Hypothalamus (tissue), 51 donors: ENCODE measurements at regions not wholly inside any gene's neighbourhood (a gene's known extent, or its start where the extent isn't known, plus 50 kb on each side); places are given as distances from the start of the nearest gene placed in this dataset.
A peak's percentile ranks its signal among the peaks of the same experiment; 100 is the strongest.
"Not testable (repeated sequence)": the region's sequence is repeated elsewhere in the genome, so short reads cannot be mapped to it uniquely, and the experiment has no call there.

ENCODE experiments used
- DNase-seq, 51 donors: peaks; one replicate each; lab custom pipeline; 2025; lab: John Stamatoyannopoulos, UW

- no peak for DNase-seq
Measured at GRCh38 chr15:100733101-100733842, 130.9 kb downstream of the ASB7 start.

DNA sequence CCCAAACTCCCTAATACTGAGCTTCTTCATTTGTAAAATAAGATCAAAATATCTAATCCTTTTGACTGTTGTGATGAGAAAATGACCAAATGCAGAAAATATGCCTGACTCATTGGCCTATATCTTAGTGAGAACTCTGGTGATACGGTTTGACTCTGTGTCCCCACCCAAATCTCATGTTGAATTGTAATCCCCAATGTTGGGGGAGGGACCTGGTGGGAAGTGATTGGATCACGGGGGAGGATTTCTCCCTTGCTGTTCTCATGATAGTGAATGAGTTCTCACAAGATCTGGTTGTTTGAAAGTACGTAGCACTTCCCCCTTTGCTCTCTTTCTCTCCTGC lies 131.4 kb downstream of the ASB7 start:
- not testable (repeated sequence) for DNase-seq

GRCh38 chr15:100734586-100734985 lies 132.2 kb downstream of the ASB7 start:
- DNase-seq = no peak

DNA sequence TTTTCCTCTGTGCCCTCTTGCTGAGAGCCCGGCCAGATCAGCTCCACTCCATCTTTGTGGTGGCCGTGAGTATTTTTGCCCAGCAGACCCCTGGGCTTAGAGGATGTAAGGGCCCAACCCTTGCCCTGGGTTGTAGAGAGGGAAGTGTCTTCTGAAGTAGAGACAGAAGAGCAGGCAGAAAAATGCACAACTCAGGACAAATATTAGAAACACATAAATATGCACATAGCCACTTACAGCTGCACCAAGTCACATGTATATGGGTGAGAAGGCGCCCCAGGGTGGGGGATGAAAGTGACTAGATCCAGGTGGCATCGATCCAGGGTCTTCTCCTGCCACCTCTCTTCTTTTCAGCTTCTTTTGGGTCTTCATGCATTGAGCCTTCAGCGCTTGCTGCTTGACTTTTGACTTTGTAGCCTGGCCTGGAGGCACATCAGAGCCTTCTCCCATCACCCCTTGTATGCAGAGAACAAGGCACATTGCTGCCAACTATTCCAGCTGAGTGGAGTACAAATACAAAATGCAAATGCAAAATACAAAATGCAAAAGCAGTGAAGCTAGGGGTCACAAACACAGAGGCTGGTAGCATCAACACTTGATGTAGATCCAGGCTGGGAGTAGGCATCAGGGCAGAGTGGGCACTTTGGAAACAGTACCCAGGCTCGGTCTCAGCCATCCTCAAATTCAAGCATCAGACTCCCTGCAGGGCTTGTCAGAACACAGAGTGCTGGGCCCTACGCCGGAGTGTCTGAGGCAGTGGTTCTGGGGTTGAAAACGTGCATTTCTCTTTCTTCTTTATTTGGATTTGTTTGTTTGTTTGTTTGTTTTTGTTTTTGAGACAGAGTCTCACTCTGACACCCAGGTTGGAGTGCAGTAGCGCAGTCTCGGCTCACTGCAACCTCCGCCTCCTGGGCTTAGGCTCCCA lies 133.0 kb downstream of the ASB7 start:
- no peak for DNase-seq

- DNase-seq = no peak
Measured at GRCh38 chr15:100737214-100737613, 134.8 kb downstream of the ASB7 start.

DNA sequence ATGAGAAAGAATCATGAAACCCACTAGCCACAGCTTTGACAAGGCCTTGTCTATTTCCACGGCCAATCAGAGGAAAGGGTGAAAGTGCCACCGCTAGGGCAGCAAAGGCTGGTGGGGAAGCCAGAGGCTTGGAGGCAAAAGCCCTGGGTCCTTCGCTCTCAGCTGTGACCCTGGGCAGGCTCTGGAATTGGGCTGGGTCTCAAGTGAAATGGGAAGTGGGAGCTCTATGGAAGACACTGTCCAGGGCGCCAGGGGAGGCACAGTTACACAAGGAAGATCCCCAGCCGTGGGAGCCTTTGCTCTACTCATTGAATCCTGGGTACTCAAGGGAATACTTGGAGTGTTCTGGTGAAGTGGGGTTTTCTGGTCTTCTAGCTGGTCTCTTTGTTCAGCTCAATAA lies 136.2 kb downstream of the ASB7 start:
- no peak for DNase-seq

DNA sequence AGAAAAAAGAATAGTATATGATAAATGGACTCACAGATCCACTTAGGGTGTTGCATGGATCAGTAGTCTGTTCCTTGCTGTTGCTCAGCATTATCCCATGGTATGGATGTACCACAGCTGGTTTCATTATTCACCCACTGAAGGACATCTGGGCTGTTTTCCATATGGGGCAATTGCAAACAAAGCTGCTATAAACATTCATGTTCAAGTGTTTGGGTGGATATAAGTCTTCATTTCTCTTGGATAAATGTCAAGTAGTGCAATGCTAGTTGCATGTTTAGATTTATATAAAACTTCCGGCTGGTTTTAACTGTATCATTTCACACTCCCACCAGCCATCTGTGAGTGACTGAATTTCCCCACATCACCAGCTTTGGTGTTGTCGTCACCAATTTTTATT lies 137.7 kb downstream of the ASB7 start:
- no peak for DNase-seq

GRCh38 chr15:100751585-100751984 lies 128.0 kb upstream of the ALDH1A3 start:
- DNase-seq = no peak

DNA sequence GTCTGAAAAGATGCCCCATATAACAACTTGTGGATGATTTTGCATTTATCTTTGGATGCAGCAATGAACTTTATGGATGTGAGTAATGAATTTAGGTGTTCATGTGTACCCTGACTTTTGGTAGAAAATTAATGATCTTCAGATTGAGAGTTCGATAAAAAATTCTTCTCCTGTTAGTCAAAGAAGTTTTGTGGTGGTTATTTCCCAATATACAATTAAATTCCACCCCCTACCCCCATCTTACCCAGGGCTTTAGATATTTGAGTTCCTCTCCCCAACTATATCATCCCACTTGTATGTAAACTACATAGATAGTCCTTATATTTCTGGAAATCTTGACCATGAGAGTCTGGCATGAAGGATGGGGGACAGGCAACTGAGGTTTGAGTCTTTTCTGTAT lies 126.1 kb upstream of the ALDH1A3 start:
- no peak for DNase-seq

DNA sequence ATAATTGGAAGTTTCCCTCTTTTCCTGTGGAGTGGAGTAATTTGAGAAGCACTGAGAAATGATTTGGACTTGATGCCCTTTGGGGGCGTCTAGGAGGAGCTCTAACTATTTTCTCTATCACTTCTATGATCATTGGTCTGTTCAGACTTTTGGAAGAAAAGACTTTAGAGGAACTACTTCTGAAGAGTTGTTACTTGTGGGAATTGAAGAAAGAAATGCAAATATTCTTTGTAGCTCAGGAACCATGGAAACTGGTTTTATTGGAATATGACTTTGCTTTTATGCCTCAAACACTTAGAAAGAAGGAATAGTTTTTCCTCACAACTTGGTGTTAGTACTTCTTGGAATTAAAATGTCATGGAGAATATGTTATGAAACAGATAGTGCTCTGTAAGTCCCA lies 122.0 kb upstream of the ALDH1A3 start:
- no peak for DNase-seq

DNA sequence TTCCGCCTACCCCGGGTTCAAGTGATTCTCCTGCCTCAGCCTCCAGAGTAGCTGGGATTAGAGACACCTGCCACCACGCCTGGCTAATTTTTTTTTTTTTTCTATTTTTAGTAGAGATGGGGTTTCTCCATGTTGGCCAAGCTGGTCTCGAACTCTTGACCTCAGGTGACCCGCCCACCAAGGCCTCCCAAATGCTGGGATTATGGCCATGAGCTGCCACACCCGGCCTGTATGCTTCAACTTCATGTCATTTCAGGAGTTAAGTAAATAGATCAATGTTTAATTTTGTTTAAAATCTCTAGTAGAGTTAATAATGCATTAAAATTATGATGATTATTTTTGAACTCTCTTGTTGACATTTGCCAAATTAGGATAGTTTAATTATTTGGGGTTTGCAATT lies 121.1 kb upstream of the ALDH1A3 start:
- DNase-seq = no peak

DNA sequence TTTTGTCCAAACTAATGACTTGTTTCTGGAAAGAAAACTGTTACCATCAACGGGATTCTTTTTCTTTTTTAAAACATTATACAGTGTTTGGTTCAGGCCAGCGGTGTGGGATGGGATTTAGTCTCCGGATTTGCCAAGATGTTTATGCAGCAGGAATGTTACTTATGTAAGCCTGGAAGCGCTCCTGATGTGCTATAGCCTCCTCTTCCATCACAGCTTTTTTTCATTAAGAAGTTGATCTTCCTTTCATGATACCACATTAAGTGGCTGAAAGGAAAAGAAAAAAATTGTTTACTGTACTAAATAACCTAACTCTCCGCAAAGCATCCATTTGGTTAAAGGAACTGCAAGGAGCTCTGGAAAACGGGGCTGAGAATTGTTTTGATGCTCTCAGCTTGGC lies 120.5 kb upstream of the ALDH1A3 start:
- no peak for DNase-seq

- no peak for DNase-seq
Measured at GRCh38 chr15:100759698-100760356, 119.8 kb upstream of the ALDH1A3 start.

- DNase-seq = no peak
Measured at GRCh38 chr15:100760357-100760903, 119.2 kb upstream of the ALDH1A3 start.

- peak in 1 of 51 donors; percentile 8 for DNase-seq
Measured at GRCh38 chr15:100761290-100761935, 118.2 kb upstream of the ALDH1A3 start.

DNA sequence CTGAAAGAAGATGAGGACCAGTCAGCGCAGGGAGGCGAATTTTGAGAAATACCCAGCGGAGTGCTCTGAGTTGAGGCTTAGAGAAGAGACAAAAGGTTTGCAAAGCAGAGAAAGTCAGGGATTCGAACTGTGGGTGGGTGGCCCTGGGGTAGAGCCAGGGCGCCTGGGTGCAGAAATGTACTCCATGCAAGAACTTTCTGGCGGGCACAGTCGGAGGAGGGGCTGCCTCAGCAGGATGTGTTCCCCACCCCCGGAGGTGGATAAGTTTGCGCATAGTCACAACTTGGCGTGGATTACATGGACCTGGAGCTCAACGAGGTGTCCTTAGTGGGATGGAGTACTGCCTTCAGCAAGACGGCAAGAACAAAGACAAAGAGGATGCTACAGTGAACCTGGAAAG lies 117.3 kb upstream of the ALDH1A3 start:
- no peak for DNase-seq

DNA sequence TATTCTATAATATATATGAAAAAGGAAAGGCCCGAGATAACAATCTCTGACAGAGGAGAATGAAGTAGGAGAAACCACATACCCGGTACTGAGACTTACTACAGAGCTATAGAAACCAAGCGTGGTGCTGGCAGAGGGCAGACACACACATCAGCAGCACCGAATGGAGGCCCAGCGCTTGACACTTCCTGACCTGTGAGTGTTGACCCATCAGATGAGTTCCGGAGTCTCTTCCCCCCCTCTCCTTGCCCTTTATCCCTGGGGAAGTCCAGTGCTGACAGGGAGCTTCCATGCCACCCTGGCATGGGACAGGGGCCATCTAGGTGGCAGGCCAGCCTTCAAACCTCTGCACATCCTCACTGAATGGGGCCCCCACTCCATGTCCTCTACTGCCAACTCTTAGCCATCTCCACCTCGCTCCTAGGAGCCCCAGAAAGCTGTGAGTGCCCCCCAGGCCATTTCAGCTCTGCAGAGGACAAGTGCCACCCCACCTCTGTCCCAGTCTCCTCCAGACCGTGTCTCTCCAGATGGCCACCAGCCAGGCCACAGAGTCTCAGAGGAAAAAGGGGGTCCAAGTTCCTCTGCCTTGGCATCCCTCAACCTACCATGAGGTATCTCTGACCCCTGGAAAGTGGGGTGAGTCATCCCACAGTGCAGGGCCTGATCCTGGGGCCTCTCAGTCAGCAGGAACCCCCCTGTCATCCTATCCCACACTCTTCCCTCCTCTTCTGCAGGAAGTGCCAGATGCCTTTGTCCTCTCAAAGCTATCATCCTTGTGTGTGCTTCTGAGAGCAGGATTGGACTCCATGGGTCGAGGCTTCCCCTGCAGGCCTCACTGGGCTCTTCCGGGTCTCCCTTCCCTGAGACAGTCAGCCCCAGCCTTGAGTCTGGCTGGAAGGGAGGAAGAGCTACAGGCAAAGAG lies 116.5 kb upstream of the ALDH1A3 start:
- no peak for DNase-seq

- DNase-seq = no peak
Measured at GRCh38 chr15:100763835-100764750, 115.5 kb upstream of the ALDH1A3 start.
